Fibroblast of pulmonary artery (primary cell): ENCODE measurements at regions not wholly inside any gene's neighbourhood (a gene's known extent, or its start where the extent isn't known, plus 50 kb on each side); places are given as distances from the start of the nearest gene placed in this dataset.

Experiments
- DNase-seq: peaks from one replicate; pipeline ENCODE4 v3.0.0-alpha.2; 2010; ENCODE audit warnings: low read depth
- H3K4me3 ChIP-seq: replicated peaks from 2 replicates; pipeline ENCODE4 v1.5.1; 2011; ENCODE audit warnings: low read depth, mild to moderate bottlenecking, control low read depth, low read length, moderate library complexity
- CTCF ChIP-seq: IDR thresholded peaks from 2 replicates; pipeline ENCODE4 v1.5.1; 2011; ENCODE audit warnings: mild to moderate bottlenecking, control low read depth, low read length, inconsistent platforms; ENCODE audit errors: missing control alignments

GRCh38 chr9:108668191-108668937 lies 187.4 kb downstream of the ACTL7B start:
- no peak for DNase-seq
- H3K4me3 ChIP-seq, result no peak overlapping the region
- TF ChIP-seq CTCF, result no peak

GRCh38 chr9:108666240-108666784 lies 189.5 kb downstream of the ACTL7B start:
- no peak overlapping the region for H3K4me3 ChIP-seq
- no peak for TF ChIP-seq CTCF
- DNase-seq, result no peak

GRCh38 chr9:108665521-108666239 lies 190.1 kb downstream of the ACTL7B start:
- no peak for DNase-seq
- no peak overlapping the region for H3K4me3 ChIP-seq
- TF ChIP-seq CTCF, result no peak

GRCh38 chr9:108664309-108665255 lies 191.2 kb downstream of the ACTL7B start:
- DNase-seq, result no peak
- TF ChIP-seq CTCF, result no peak
- H3K4me3 ChIP-seq, result no peak overlapping the region

GRCh38 chr9:108663422-108663821 lies 192.4 kb downstream of the ACTL7B start:
- DNase-seq, result no peak
- H3K4me3 ChIP-seq, result no peak overlapping the region
- no peak for TF ChIP-seq CTCF

GRCh38 chr9:108662956-108663355 lies 192.8 kb downstream of the ACTL7B start:
- no peak for TF ChIP-seq CTCF
- no peak overlapping the region for H3K4me3 ChIP-seq
- no peak for DNase-seq
